HG02623 (cell line): ENCODE measurements at regions not wholly inside any gene's neighbourhood (a gene's known extent, or its start where the extent isn't known, plus 50 kb on each side); places are given as distances from the start of the nearest gene placed in this dataset.
"Not testable (repeated sequence)": the region's sequence is repeated elsewhere in the genome, so short reads cannot be mapped to it uniquely, and the experiment has no call there.

ENCODE experiments used
- ATAC-seq: cut with Tn5 transposase; IDR thresholded peaks from one replicate; pipeline ENCODE4 v1.9.1; 2021; ENCODE audit warnings: moderate library complexity; ENCODE audit not compliant: unreplicated experiment

DNA sequence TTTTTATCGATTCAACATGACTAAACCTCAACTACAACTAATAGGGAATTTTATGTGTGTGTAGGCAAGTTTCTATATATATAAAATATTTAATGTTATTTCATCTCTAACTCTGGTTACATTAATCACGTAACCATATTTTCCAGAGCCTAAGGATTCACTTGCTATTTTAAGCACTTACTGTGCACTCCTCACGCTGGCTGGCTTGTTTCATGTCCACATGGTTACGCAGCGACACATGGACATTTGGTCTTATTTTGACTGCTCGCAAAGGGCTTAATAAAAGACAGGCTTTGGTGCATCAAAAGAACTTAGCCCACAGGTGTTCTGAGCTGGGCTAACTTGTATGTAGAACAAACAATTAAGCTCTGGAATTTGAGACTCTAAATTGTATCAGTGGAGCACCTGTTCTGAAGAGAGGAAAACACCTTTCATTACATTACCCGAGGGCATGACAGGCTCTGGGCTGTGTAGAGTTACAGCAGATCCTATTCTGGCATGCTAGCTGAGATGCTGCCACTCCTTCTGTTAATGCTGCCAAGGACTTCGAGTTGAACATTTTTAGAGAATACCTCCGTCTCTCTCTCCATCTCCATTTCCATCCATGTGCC, 130.0 kb upstream of the NR2F2 start:
- ATAC-seq = no peak

DNA sequence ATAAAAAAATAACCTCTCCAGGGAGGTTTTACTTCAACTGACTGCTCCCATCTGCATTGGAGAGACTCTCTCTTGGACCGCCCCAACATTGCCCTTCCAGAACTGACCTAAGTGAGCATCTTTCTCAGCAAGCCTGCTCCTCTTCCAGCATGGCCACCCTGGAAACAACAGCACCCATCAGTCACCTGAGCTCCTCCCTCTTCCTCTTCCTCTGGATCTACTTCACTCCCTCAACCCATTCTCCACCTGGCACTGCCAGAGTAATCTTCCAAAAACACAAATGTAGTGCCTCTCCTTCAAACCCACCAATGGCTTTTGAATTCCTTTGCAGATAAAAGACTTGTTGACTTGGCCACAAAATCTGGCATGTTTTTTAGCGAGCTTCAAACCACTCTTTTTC, 128.8 kb upstream of the NR2F2 start:
- no peak for ATAC-seq

DNA sequence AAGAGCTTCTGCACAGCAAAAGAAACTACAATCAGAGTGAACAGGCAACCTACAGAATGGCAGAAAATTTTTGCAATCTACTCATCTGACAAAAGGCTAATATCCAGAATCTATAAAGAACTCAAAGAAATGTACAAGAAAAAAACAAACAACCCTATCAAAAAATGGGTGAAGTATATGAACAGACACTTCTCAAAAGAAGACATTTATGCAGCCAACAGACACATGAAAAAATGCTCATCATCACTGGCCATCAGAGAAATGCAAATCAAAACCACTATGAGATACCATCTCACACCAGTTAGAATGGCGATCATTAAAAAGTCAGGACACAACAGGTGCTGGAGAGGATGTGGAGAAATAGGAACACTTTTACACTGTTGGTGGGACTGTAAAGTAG, 124.9 kb upstream of the NR2F2 start:
- ATAC-seq = not testable (repeated sequence)

DNA sequence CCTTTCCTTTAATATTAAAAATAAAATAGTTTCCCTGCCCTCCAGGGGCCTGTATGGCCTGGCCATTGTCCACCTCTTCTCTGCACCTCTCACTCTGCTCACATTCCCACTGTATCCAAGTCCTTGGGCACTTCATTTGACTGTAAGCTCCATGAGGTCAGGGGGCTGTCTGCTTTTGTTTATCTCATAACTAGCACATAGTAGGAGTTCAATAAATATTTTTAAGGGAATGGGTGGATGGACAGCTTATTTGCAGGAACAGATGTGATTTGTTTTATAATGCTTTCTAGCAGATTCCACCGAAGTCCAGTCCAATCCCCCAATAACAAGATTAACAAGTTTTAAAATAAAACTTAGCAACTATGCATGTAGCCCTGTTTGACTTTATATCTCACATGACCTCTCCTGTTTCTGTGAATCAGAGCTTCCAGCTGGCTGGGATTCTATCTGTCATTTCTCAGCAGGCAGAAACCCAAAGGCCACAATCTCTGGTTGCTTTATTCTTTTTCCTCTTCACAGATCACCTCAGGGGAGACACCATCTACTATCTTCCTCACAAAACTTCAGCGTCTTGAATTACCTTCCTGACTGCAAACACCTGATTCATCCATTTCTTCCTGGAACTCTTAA, 123.0 kb upstream of the NR2F2 start:
- ATAC-seq = no peak

DNA sequence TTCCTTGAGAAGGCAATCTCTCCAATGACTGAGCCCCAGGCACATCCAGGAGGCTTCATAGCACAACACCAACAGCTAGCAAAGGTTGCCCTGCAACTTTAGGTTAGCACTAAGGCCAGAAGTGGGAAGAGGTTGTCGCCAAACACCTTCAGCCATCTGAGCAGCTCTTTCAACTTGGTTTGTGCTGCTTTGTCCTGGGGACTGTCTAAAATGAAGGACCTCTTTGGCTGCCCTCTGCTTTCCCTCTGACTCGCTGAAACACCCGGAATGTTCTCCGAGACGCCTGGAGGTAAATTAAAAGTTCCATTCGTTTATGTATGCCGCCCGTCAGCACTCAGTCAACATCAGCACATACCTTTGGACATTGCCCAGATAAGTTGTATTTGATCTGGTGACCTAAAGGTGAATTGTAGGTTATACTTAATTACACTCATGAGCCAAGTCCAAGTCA, 121.2 kb upstream of the NR2F2 start:
- ATAC-seq = no peak

DNA sequence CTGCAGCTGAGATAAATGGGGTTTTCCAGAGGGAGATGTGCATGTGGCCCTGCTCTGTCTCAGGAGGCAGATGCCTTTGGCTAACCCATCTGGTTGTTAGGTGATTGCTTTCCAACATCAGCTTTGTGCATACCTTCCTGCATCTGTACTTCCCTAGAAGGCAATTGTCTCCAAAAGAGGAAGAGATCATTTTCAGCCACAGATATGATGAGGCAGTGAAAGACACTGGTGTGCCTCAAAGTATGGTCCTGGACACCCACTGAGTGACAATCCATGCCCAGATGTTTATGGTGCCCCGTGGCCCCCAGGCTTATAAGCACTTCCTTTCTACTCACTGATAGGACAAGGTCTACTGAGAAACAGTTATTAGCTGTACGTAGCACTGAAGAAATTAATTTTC, 117.5 kb upstream of the NR2F2 start:
- ATAC-seq = no peak

DNA sequence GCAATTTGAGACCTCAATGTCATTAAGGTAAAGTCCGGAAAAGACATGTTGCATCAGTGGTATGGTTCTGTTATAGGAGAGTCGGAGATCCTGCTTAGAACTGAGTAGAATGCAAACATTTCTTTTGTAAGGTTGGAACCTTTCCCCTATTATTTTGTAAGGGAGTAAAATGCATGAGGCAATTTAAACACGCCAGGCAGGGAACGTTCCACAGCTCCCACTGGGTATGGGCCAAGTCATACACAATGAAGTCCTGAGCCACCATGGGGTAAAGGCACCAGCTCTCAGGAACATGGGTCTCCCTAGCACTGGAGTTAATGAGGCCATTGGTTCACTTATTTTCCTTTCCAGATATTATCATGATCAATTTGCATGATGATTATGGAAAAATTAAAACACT, 116.6 kb upstream of the NR2F2 start:
- ATAC-seq = no peak

DNA sequence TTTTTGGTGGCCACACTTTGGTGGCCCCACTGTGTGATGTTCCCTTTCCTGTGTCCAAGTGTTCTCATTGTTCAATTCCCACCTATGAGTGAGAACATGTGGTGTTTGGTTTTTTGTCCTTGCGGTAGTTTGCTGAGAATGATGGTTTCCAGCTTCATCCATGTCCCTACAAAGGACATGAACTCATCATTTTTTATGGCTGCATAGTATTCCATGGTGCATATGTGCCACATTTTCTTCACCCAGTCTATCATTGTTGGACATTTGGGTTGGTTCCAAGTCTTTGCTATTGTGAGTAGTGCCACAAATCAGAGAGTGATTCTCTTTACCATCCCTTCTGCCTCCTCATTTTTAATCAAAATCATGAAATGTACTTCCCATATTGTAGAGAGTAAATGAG, 114.0 kb upstream of the NR2F2 start:
- not testable (repeated sequence) for ATAC-seq

DNA sequence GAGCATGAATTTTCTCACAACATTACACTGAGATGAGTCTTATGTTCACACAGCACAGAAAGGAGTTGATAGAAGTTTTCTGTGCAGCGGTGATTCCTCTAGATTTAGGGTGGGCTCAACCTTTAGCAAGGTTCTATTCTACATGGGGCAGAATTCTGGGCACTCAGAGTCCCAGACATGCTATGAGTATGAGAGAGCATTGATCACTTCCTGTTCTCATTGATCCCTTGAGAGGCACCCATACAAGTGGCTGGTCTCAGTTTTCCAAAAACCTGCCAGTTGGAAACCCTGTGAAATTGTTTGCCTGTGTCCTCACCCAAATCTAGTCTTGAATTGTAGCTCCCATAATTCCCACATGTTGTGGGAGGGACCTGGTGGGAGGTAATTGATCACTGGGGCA, 112.5 kb upstream of the NR2F2 start:
- ATAC-seq = no peak

DNA sequence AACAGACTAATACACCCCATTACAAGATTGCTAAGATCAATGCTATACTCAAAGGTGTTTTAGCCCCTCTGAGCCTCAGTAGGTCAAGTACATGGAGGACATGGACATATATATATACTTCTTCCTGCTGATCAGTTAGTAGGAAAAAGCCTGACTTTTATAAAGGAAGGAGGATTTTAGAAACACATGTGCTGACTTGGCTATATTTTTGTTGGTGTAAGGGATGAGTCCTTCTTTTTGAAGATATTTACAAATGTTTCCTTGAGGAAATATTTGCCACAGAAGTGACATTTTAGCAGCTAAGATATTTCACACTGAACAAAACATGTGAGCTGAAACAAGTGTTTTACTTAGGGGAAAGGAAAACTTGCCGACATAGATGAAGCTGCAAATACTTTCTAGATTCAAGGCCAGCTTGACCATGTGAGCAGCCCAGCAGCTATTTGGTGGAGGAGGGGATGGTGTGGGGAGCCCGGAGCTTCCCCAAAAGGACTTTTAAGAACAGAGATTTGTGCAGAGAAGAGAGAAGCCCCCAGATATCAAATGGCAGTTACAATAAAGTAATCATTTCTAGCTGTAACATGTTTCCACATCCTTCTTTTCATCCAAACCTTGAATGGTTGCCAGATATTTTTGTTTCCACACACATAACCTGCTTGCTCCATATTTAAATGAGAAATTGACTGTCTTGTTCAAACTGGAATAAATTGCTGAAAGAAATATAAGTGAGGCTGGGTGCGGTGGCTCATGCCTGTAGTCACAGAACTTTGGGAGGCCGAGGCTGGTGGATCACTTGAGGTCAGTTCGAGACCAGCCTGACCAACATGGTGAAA, 111.7 kb upstream of the NR2F2 start:
- ATAC-seq = no peak

DNA sequence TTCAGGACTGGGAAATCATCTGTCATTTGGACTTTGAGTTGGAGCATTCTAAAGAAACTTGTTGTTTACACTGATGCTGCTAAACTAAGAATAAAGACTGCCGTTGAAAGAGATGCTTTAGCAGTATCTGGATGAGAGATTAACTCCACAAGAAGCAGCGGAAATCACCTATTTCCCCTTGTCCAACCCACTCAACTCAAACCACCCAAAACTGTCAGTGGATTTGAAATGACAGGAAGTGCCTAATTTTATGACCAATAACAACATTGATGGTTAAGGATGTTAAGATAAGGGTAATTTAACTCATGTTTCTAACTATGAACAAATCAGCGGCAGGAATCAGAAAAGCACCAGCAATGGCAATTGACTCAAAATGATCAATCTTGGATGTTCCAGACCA, 110.8 kb upstream of the NR2F2 start:
- ATAC-seq = no peak

DNA sequence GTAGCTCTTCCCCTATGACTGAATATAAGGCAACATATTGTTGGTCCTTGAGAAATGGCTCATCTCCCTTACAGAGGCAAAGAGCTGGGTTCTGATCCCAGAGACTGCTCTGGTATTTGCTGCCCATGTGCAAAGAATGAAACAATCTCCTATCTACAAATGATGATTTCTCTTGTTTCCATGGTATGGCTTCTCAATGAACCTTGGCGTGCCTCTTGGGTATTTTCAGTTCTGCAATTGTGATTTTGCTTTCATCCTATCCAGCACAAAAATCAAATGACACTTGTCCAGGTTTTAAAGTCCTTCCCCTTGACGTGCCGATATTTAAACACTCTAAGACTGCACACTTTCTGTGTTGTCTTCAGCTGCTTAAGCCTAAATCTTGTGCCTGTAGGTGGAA, 109.8 kb upstream of the NR2F2 start:
- ATAC-seq = no peak

DNA sequence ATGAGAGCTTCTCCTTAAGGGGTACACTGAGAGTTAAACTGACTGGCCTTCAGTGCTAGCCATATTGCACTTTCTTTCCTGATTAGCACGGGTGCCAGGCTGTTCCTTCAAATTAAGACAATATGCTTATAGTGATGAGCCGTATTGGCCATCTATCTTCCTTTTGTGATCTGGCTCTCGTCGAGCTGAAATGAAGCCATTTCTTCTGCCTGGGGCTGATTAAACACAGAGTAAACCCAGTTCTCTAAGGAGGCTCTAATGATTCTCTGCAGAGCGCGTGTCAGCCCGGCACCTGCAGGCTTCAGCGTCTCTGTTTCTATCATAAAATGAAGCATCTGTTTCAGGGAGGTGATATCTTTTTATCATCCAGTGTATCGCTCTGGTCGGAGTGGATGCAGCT, 107.5 kb upstream of the NR2F2 start:
- no peak for ATAC-seq

DNA sequence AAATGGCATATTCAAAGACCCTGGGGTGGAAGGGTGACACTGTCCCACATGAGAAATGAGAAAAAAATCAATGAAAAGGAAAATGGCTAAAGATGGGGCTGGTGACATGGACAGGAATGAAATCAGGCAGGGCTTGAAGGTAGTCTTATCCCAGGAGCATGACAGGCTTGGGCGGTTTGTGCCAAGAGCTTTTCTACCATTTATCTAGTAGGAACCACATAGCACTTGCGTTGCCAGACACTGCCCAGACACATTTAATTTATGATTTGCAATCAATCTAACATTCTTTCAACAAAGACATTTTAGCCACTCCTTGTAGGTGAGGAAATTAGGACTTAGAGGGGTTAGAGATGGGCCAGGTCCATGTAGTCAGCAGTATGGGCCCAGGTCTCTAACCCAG, 106.6 kb upstream of the NR2F2 start:
- ATAC-seq = no peak

DNA sequence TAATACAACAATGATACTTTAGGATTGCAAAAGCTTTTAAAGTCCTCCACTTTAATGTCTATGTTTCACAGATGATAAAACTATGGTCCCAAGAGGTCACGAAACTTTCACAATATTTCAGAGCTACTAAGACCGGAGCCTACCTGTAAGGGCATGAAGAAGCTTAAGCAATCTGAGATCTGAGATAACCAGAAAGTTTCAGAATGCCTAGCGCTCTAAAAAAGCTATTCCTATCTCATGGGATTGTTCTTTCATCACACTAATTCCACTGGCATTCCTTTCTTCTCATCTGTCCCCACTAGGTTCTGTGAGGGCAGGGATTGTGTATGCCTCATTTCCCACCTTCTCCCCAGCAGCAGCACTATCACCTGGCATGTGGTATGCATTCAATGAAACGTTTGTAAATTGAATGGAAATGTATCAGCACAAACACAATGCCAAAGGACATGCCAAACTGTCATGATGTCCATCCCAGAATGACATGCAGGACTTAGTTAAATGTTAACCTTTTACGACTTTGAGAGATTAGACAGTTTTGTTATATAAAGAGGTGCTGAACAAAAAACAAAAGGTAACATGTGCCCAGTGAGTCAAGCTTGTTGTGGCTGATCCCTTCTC, 104.7 kb upstream of the NR2F2 start:
- ATAC-seq = no peak

DNA sequence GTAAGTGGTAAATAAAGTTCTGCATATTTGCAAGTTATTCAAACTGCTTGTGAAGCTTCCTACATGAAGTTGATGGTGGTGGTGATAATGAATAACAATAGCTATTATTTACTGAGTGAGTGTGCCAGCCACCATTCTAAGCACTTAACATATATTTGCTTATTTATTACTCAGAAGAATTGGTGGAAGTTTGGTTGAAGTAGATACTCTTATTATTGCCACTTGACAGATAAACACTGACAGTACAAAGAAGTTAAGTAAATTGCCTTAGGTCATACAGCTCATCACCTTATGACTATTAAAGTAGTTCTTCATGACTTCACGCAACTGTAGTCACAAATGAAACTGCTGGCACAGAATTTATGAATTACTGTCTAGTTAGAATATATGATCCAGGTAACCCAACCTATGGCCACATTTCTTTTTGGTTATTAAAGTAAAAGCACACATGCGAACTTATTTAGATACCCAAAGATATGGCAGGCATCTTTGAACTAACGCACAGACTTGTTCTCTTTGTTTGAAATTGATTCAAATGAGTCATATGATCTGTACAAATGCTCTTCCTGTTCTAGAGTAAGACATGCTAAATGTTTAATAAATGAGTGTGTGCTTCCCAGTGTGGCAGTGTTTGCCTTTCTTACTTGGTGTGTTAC, 99.8 kb upstream of the NR2F2 start:
- no peak for ATAC-seq

DNA sequence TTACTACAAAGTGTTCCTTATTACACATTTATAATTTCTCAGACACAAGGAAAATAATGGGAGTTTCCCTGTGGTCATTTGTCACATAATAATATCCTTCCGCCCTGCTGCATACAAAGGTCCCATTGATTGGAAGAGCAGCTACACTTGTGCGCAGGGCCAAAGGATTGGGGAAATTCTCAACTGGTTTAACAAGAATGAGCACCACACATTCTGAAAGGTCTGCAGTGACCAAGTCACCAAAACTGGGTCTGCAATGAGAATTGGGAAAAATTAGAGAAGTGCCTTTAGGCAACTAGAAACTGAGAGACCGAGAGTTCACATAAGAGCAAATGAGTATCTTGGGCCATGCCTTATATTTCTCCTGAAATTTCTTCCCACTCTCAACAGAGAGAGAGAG, 98.2 kb upstream of the NR2F2 start:
- ATAC-seq = no peak

DNA sequence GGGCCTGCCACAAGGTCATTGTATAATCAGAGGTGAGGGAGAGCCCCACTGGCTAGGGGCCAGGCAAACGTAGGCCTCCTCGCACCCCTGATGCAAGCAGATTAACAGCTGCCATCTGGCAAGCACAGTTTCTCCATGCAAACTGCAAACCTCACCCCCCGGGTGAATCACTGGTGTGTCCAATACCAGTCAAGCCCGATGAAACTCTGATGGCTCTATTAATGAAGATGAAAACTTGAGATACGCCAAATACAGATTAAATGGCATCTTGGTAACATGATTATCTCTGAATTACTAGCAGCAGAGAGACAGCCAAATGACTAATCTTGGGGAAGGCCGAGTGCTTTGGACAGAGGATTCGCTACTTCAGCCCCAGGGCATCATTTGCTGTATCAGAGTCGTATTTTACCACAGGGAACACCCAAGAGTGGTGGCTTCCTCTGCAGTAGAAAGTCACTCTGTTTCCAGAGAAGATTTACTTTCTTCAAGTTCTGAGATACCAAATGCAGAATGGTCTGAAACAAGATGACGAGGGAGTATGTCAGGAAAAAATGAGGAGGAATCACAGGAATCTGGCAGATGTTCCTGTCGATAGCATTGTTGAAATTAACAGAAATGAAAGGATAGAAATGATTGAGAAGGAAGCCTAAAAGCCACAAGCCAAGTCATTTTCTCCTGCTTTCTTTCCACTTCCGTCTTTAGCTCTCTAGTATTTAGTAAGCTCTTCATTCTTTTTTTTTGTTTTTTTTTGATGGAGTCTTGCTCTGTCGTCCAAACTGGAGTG, 96.2 kb upstream of the NR2F2 start:
- ATAC-seq = no peak

DNA sequence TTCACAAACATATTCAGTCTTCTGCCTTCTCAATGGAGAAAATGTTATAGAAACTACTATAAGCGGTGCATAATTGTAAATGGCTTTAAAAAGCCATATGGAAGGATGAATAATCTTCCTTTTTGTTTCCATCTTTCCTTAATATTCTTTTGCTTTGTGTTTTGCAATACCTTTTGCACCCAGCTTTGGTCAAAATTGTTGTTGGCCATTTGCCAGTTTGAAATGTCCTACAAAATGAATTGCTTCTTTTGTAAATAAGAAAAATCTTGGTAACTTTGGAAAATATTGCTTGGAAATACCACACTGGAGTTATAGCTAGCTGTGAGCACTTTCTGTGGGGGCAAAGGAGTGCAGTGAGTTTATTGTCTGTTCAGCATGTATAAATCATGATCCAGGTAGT, 93.5 kb upstream of the NR2F2 start:
- ATAC-seq = no peak

DNA sequence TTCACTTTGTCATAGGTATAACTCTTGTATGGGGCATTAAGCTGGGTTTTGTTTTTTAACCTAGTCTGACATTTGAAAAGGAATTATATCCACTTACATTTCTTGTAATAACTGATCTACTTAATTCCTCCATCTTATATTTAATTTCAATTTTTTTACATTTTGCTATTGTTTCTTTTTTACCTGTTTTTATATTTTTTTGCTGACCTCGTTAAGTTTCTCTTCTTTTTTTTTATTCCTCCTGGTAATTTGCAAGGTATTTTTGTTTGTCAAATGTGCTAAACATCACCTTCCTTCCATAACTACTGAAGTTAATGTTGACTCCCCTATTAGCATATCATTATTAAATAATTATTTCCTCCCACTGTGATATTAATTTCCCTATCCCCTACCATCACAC, 87.7 kb upstream of the NR2F2 start:
- no peak for ATAC-seq

DNA sequence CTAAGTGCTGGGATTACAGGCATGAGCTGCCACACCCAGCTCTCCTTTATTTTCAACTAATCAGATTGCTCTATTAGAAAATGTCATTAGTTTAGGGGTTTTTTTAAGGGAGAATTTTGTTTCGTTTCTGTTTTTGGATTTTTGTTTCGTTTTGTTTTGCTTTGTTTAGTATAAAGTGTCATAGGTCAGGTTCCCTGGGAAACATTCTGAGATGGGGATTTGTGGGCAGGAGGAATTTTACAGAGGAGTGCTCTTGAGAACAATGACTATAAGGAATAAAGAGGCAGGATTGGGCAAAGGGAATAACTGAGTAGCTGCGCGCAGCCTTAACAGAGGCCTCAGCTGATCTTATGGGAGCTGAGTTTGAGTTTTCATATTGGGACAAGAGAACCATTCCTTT, 86.8 kb upstream of the NR2F2 start:
- ATAC-seq = no peak
